NCI-H1048 (cell line): ENCODE measurements at regions not wholly inside any gene's neighbourhood (a gene's known extent, or its start where the extent isn't known, plus 50 kb on each side); places are given as distances from the start of the nearest gene placed in this dataset.

Experiments
- DNase-seq: peaks from one replicate; lab custom pipeline; 2025; lab: John Stamatoyannopoulos, UW

- no peak for DNase-seq
These were observed 467.3 kb downstream of the DNAH5 start for GRCh38 chr5:13477118-13477737.

DNA sequence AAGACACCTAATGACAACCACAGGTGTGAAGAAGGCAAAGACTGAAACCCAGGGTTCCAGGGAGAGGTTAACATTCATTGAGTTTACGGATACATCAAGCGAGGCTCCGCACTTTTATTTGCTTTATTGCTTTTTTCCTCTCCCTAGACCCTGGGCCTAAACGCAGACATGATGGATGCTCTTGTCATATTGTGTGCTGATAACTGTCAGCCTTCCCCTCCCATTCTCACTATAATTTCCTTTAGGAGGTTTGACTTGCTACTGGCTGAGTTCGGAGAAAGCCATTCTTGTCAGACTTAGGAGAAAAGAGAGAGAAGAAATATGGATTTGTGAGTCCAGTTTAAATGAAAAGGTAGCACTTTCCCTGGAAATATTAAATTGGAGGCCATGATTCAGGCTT lies 471.6 kb downstream of the DNAH5 start:
- DNase-seq = no peak

DNA sequence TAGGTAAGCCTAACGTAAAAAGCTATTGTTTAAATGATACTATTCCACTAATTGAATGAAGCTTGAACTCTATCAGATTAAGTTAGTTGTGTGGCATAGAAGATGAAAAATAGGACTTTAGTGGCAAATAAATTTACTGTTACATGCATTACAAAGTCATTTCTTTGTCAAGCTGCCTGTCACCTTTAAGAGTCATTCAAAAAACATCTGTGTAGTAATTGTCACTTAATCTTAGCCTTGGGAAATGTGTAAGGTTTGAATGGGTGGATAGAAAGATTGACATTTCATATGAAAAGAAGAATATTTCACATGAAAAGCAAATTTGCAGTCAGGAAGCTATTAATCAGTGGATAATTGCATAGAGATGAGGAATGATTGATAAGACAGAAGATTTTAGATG lies 473.5 kb downstream of the DNAH5 start:
- DNase-seq = no peak

DNA sequence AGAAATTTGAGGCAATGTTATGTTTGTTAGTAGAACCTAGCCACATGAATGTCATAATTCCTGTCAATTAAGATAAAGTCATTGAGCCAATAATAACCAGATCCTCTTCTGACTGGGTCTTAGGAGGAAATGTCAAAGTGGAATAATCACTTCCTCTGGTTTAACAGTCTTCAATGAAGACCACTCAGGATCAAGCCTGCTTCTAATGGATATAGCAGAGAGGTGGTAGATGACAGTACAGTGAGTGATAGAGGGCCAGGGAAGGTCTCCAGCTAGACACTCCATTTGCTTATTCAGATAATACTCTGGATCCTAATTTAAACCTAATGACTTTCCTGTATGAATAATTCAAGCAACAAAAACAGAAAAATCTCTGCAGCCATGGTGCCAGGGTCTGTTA lies 474.2 kb downstream of the DNAH5 start:
- no peak for DNase-seq

GRCh38 chr5:13464532-13465193 lies 479.8 kb downstream of the DNAH5 start:
- no peak for DNase-seq

GRCh38 chr5:13460587-13460986 lies 483.9 kb downstream of the DNAH5 start:
- no peak for DNase-seq

DNA sequence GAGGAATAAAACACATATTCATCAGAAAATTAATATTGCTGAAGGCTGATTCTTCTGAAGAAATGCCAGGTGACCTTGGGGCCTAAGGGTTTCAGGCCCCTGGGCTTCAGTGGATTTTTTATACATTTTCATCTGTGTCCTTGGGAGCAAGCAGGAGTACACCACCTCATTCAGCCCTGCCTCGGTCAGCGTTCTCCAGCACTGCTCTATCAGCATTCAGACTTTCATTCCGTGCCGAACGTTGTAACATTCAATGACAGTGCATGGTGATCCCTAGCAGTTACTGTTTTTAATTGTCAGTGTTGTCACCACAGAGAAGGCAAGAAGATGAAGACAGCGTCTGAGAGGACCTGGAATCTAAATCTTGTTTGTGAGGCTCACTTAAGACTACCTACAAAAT lies 490.4 kb downstream of the DNAH5 start:
- DNase-seq = no peak

- no peak for DNase-seq
These were observed 495.6 kb downstream of the DNAH5 start for GRCh38 chr5:13448843-13449242.

- no peak for DNase-seq
These were observed 505.1 kb downstream of the DNAH5 start for GRCh38 chr5:13439430-13439829.

DNA sequence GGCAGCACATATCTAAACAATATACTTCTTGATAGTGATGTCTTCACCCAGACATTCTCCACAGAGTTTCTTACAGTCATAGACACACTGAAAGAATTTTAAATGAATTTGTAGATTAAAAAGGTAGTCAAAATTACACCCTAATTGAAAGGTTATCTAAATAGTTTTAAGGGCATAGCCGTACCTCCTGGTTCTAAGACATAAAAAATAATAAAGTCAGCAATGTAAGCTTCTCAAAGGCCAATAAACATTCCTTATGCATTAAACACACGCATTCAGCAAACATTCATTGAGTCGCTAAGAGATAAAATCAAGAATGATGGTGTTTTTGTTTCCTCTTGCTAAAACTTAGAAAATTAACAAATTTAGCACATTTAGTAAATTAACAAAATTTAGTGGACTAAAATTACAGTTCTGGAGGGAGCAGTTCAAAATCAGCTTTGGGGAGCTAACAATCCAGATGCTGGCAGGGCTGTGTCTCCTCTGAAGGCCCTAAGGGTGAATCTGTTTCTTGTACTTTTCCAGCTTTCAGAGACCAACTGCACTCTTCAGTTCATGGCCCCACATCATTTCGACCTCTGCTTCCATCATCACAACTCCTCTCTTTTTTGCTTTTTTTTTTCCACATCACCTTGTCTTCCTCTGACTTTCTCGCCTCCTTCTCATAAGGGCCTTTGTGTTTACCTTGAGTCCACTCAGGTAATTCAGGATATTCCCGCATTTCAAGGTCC lies 516.5 kb downstream of the DNAH5 start:
- no peak for DNase-seq

GRCh38 chr5:13412040-13412595 lies 532.4 kb downstream of the DNAH5 start:
- DNase-seq = no peak

- DNase-seq = no peak
These were observed 535.9 kb downstream of the DNAH5 start for GRCh38 chr5:13408616-13409015.

DNA sequence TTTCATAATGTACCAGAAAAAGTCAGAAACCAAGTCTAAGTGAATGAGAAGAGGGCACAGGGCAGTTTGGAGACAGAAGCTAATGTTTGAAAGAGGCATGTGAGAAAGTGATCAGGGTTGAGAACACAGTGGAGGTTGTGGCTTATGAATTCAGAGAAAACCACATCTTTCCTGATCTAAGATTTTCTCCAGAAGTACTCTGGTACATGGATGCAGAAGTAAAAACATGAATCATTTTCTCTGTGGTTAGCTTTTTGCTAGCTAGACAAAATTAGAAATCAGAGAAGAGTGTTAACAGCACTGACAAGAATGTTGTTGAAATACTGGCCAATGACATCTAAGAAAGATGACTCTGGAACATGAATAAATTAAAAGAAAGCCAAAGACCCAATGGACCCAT lies 541.1 kb downstream of the DNAH5 start:
- no peak for DNase-seq

- DNase-seq = no peak
These were observed 559.4 kb downstream of the DNAH5 start for GRCh38 chr5:13385066-13385465.

GRCh38 chr5:13382232-13382631 lies 562.3 kb downstream of the DNAH5 start:
- no peak for DNase-seq

DNA sequence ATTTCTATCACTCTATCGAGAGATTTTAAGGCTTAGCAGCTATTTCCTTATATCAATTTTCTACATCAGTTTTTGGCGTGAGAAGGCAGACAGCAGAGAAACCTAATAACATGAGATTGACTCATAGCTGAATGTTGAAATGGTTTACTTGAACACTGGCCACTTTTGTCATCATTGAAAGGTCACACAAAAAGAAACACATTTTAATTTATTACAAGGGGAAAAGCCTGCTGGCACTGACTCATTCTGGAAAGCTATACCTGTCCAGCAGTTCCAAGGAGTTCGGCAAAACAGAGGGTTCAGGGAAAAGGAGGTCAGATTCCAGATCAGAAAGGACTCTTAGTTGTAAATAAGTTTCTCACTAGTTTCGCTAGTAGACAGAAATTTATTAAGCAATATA lies 566.4 kb downstream of the DNAH5 start:
- no peak for DNase-seq

GRCh38 chr5:13359344-13359743 lies 585.1 kb downstream of the DNAH5 start:
- DNase-seq = no peak

GRCh38 chr5:13358342-13358741 lies 586.1 kb downstream of the DNAH5 start:
- no peak for DNase-seq

DNA sequence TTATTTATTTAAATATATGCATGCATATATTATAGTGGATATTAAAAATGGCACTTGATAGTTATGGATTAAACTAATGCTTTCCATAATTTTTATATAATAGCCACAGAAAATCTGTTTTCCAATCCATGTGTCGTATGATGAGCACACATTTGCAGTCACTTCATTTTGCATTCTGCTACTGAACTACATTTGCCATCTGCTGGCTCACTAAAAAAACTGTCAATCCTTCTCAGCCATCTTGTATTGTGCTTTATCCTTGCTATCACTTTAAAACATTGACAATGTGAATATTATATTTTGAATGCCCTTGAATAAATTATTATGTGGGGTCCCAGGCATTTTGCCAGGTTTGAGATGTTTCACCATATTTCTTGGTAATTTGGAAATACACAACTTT lies 586.6 kb downstream of the DNAH5 start:
- DNase-seq = no peak

- DNase-seq = no peak
These were observed 588.3 kb downstream of the DNAH5 start for GRCh38 chr5:13356226-13356625.

DNA sequence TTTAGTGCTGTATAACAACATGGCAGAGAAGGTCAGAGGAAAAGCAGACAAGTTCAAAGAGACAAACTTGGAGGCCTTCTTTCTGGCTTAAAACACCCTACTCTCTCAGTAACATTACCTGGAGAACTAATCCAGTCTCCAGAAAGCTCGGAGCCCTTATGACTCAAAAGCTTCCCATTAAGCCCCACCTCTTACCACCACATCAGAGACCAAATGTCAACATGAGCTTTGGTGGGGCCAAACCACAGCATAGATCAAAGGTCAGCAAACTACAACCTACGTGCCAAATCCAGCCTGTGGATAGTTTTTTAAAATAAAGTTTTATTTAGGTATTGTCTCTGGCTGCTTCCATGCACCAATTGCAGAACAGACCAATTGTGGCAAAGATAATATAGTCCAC lies 589.9 kb downstream of the DNAH5 start:
- no peak for DNase-seq

- DNase-seq = no peak
These were observed 593.7 kb downstream of the DNAH5 start for GRCh38 chr5:13350767-13351166.

DNA sequence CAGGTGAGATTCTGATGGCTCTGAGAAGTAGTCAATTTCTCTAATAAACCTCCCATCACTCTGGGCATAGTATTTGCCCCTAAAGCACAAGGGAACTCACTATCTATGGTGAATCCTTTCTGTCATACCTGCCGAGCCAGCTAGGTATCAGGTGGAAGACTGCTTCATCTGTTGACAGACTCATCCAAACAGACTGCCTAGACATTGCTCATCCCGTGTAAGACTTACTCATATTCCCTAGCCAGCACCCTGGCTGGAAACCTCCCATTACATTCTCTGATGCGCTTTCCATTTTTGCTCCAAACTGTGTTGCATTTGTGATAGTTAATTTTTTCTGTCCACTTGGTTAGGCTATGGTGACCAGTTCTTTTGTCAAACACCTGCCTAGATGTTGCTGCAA lies 595.9 kb downstream of the DNAH5 start:
- no peak for DNase-seq
